VCaP (cell line): ENCODE measurements at regions not wholly inside any gene's neighbourhood (a gene's known extent, or its start where the extent isn't known, plus 50 kb on each side); places are given as distances from the start of the nearest gene placed in this dataset.

Source experiments
- H3K27ac ChIP-seq: fragments of 450-650 bp; 2 replicates; pipeline ENCODE4 v1.5.1; 2017
- TF ChIP-seq, protein P1 (sequence below): fragments of 450-650 bp; conservative IDR thresholded peaks from 2 replicates; pipeline ENCODE4 v1.5.1; 2017; ENCODE audit warnings: mild to moderate bottlenecking, moderate library complexity

DNA sequence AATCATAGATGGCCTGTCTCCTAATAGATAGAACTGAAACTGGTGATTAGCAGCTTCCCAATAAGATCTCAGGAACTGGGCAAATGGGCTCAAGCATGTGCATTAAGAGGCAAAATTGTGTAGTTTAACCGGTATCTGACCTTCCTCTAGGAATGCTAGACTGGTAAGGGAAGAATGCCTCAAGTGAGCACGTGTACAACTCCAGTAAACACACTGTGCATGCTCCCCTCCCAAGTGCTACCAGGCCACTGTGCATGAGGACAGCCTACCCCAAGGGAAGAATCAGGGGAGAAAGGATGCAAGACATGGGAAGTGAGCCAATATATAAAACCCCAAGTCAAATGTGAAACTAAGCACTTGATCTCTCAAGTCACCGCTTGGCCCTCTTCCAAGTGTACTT is 1157.4 kb upstream of the CDH18 start:
- TF ChIP-seq, protein P1, sequence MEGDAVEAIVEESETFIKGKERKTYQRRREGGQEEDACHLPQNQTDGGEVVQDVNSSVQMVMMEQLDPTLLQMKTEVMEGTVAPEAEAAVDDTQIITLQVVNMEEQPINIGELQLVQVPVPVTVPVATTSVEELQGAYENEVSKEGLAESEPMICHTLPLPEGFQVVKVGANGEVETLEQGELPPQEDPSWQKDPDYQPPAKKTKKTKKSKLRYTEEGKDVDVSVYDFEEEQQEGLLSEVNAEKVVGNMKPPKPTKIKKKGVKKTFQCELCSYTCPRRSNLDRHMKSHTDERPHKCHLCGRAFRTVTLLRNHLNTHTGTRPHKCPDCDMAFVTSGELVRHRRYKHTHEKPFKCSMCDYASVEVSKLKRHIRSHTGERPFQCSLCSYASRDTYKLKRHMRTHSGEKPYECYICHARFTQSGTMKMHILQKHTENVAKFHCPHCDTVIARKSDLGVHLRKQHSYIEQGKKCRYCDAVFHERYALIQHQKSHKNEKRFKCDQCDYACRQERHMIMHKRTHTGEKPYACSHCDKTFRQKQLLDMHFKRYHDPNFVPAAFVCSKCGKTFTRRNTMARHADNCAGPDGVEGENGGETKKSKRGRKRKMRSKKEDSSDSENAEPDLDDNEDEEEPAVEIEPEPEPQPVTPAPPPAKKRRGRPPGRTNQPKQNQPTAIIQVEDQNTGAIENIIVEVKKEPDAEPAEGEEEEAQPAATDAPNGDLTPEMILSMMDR = no peak
- no peak overlapping the region for H3K27ac ChIP-seq

DNA sequence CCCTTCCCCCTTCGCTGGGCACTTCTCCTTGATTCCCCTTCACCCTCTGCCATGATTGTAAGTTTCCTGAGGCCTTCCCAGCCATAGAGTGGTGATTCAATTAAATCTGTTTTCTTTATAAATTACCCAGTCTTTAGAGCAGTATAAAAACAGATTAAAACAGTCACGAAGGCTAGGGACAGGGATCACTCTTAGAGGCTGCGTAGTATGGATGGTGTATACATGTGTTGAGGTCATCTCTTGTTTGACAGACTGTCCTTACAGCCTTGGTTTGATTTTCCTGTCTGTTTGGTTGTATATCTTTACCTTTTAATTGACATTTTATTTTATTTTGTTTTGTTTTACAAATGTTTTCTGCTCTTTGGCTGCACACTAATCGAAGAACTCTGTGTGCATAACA is 1155.7 kb upstream of the CDH18 start:
- TF ChIP-seq, protein P1 = no peak
- H3K27ac ChIP-seq = no peak overlapping the region

DNA sequence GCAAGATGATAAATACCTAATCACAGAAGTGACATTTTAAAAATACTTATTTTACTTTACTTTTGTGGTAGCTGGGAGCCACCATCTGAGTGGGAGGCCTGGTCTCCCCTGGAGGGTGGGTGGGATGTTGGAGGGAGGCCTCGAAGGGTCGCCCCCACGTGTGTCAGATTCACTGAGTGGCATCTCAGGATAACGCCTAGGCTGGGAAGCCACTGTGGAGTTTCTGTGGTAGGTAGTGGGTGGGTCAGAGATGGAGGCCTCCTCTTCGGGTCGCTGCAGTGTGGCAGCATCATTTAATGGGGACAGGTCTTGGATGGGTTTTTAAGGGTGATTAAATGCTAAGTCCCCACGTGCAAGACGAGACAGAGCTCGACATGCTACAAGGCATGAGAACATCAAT is 1154.8 kb upstream of the CDH18 start:
- no peak overlapping the region for H3K27ac ChIP-seq
- TF ChIP-seq, protein P1 = no peak

DNA sequence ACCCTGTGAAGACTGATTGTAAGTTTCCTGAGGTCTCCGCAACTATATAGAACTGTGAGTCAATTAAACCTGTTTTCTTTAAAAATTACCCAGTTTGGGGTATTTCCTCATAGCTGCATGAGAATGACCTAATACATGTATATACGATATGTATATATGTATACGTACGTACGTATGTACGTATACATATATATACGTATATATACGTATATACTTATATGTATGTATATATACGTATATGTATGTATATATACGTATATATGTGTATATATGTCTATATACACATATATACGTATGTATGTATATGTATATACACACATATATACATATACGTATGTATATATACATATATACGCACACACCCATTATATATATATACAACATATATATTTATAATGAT is 1153.0 kb upstream of the CDH18 start:
- TF ChIP-seq, protein P1 = no peak

DNA sequence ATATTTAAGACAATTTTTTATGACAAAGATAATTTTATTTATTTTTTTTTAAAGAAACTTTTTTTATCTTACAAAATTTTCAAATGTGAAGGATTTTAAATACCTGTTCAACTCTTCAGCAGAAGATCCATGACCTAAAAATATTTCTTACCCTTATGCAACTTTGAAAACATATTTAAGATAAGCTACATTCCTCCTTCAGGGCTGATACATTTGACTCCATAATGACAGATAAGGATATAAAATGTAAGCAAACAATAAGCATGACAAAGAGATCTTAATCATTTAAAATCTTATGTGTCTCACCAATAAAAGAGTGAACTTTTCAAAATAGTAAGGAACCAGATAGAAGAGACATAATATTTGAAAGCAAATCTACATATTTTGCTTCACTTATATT is 1138.2 kb upstream of the CDH18 start:
- H3K27ac ChIP-seq = no peak overlapping the region
- TF ChIP-seq, protein P1 = no peak

More for the DNA sequence above, 1153.0 kb upstream of the CDH18 start:
- H3K27ac ChIP-seq = no peak overlapping the region

DNA sequence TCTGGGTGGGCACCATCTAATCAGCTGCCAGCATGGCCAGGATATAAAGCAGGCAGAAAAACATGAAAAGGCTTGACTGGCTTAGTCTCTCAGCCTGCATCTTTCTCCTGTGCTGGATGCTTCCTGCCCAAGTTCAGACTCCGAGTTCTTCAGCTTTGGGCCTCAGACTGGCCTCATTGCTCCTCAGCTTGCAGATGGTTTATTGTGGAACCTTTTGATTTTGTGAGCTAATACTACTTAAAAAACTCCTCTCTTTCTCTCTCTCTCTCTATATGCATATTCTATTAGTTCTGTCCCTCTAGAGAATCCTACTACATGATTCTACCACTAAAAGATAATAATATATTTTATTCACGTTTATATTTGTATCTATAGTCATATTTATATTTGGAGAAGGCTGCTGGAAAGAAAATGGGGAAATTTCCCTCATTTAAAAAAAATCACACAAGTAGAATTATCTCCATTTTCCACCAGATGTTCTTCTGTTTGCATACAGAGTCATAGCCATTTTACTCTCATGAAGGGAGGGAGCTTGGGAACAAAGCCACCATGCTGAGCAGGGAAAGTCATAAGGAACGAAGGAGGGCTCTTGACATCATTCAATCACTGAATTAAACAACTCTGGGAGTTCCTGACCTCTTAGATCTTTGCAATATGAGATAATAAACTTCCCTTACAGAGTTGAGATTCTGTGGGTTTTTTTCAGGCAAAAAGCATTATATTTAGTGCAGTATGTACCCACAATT is 1137.4 kb upstream of the CDH18 start:
- TF ChIP-seq, protein P1 = no peak

DNA sequence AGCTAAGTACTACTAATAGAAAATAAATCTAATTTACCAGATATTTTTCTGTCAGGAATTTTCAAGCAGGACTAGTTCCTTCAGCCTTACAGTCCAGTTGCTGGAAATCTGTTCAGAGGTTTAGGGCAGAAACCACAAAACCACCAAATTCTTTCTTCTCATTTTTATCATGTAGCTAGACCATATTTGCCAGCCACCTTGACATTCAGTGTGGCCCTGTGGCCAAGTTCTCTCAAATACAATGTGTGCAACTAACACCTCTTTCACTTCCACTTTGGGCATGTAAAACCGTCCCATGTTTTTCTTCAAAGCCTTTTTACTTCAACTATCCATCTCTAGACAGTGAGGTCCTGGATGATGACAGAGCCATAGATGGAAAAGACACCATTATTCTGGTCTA is 1133.2 kb upstream of the CDH18 start:
- TF ChIP-seq, protein P1 = no peak

More for the DNA sequence above, 1137.4 kb upstream of the CDH18 start:
- H3K27ac ChIP-seq = no peak overlapping the region

More for the DNA sequence above, 1133.2 kb upstream of the CDH18 start:
- H3K27ac ChIP-seq = no peak overlapping the region
